ENCODE measurements at regions not wholly inside any gene's neighbourhood (a gene's known extent, or its start where the extent isn't known, plus 50 kb on each side); places are given as distances from the start of the nearest gene placed in this dataset.

DNA sequence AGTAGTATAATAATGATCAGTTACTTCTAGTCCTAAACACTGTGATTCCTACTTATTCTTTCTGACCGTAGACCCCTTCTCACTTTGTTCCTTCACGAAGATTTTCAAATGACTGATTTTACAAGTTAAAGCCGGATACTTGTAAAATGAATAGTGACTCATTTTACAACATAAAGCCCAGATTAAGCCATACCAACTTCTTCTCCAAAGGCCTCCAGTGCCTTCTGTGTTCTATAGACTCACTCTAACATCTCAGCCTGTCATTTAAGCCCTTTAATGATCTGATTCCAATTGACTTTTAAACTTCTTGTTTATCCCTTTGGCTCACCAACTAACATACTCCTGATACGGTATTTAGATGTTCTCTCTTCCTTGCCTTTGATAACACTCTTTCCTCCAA is 480.0 kb upstream of the HS3ST1 start:
- TF ChIP-seq, protein P1, sequence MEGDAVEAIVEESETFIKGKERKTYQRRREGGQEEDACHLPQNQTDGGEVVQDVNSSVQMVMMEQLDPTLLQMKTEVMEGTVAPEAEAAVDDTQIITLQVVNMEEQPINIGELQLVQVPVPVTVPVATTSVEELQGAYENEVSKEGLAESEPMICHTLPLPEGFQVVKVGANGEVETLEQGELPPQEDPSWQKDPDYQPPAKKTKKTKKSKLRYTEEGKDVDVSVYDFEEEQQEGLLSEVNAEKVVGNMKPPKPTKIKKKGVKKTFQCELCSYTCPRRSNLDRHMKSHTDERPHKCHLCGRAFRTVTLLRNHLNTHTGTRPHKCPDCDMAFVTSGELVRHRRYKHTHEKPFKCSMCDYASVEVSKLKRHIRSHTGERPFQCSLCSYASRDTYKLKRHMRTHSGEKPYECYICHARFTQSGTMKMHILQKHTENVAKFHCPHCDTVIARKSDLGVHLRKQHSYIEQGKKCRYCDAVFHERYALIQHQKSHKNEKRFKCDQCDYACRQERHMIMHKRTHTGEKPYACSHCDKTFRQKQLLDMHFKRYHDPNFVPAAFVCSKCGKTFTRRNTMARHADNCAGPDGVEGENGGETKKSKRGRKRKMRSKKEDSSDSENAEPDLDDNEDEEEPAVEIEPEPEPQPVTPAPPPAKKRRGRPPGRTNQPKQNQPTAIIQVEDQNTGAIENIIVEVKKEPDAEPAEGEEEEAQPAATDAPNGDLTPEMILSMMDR (IDR thresholded peaks at IDR 0.05; ENCODE audit: low read depth, low read length): no peak
- TF ChIP-seq EZH2phosphoT487 (IDR thresholded peaks at IDR 0.05; ENCODE audit: low read depth): no peak

DNA sequence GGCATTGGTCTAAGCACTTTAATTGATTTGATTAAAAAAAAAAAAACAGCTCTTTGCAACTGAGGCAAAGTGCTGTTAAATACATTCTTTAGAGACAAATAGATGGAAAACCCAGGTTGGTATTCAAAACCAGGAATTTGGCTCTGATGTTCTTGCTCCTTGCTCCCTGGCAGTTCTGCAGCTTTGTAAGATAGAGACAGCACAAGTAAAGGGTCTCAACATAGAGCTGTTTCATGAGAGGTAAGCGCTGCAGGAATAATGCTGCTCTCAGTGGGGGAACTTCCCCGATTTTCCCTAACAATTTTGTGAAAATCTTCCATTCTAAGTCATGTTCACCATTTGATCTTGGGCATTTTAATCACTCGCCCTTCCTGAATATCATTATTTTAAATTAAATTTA is 479.5 kb upstream of the HS3ST1 start:
- Histone ChIP-seq H4K20me1 (ENCODE audit: insufficient read depth, low read length) (no peaks in the 10 kb centered on the region), H3K27ac (ENCODE audit: low read length) (no peak overlapping the region), H3K4me3 (ENCODE audit: low read length) (no peak overlapping the region), H3K27me3 (ENCODE audit: low read depth, low read length) (no peaks in the 10 kb centered on the region), H3K4me1 (ENCODE audit: low read length) (no peaks in the 10 kb centered on the region), H3K4me2 (ENCODE audit: low read length) (no peak overlapping the region), H3K36me3 (replicated peaks; ENCODE audit: low read depth, low read length) (no peaks in the 10 kb centered on the region), H3K9me3 (ENCODE audit: insufficient read depth, low read length) (no peaks in the 10 kb centered on the region), H3K79me2 (ENCODE audit: low read length) (no peaks in the 10 kb centered on the region), H2AFZ (ENCODE audit: low read depth, low read length) (no peak overlapping the region), H3K9ac (ENCODE audit: low read length) (no peak overlapping the region)
- TF ChIP-seq, protein P1 (IDR thresholded peaks at IDR 0.05; ENCODE audit: low read depth, low read length): no peak
- TF ChIP-seq EZH2phosphoT487 (IDR thresholded peaks at IDR 0.05; ENCODE audit: low read depth): no peak

More for the DNA sequence above, 480.0 kb upstream of the HS3ST1 start:
- H3K9me3 ChIP-seq (ENCODE audit: insufficient read depth, low read length): no peaks in the 10 kb centered on the region
- H3K4me1 ChIP-seq (ENCODE audit: low read length): no peaks in the 10 kb centered on the region
- H2AFZ ChIP-seq (ENCODE audit: low read depth, low read length): no peak overlapping the region
- no peak overlapping the region for H3K4me3 ChIP-seq (ENCODE audit: low read length)
- no peak overlapping the region for H3K9ac ChIP-seq (ENCODE audit: low read length)
- H3K4me2 ChIP-seq (ENCODE audit: low read length): no peak overlapping the region
- H3K36me3 ChIP-seq (replicated peaks; ENCODE audit: low read depth, low read length): no peaks in the 10 kb centered on the region
- H3K79me2 ChIP-seq (ENCODE audit: low read length): no peaks in the 10 kb centered on the region
- H3K27me3 ChIP-seq (ENCODE audit: low read depth, low read length): no peaks in the 10 kb centered on the region
- no peaks in the 10 kb centered on the region for H4K20me1 ChIP-seq (ENCODE audit: insufficient read depth, low read length)
- no peak overlapping the region for H3K27ac ChIP-seq (ENCODE audit: low read length)

DNA sequence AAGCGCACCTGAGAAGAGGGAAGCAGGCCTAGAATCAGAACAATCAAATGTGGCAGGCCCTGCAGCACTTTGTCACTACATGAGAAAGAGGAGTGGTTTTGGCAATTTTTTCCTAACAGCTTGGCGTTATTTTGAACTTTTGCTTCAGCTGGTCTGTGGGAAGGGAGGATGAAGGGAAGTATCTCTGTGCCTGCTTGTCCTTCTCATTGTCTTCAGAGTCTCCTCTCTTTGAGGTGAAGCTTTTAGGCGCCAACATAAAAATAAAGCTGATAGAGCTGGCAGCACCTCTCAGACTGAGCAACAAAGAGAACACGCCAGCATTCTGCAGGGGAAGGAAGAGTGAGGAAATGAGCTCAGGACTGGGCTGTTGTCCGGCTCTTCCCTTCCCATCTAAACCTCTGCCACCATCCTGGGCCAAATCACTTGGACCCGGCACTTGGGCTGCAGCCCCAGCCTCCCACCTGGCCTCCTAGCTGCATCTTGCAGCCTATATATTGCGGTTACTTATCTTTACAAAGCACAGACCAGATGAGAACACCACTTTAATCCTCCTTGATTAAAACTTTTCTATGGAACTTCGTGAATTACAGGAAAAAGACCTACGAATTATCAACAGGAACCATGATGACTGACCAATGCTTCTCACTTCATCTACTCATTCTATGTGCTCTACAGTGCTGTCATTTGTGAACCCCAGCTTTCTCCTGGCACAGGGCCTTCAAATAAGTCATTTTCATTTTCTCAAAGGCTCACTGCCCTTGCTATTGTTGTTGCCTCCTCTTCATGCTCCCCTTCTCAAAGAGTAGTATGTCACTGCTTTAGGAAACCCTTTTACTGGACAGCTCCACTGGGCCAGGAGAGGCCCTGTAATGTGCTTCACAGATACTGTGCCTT is 476.4 kb upstream of the HS3ST1 start:
- H3K27ac ChIP-seq (ENCODE audit: low read length): no peak overlapping the region

DNA sequence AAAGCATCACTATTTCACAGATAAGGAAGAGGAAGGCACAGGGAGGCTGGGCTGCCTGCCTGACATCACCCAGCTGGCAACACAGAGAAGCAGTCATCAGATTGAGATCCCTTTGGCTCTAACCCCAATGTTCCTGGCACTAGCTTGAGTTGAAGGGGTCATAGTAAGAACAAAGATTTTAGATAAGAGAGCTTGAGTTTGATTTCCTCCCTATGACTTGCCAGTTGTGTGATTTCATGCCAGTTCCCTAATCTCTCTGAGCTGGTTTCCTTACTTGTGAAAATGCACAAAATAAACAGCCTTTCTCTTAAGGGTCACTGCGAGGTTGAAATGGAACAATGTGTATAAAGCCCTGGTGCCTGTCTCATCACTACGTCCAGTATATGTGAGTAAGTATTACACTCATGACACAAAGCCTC is 475.4 kb upstream of the HS3ST1 start:
- Histone ChIP-seq H3K9ac (ENCODE audit: low read length) (no peak overlapping the region), H3K36me3 (replicated peaks; ENCODE audit: low read depth, low read length) (no peaks in the 10 kb centered on the region), H3K4me2 (ENCODE audit: low read length) (no peak overlapping the region), H3K4me1 (ENCODE audit: low read length) (no peaks in the 10 kb centered on the region), H3K79me2 (ENCODE audit: low read length) (no peaks in the 10 kb centered on the region), H3K4me3 (ENCODE audit: low read length) (no peak overlapping the region), H3K27ac (ENCODE audit: low read length) (no peak overlapping the region), H2AFZ (ENCODE audit: low read depth, low read length) (no peak overlapping the region), H3K27me3 (ENCODE audit: low read depth, low read length) (no peaks in the 10 kb centered on the region), H4K20me1 (ENCODE audit: insufficient read depth, low read length) (no peaks in the 10 kb centered on the region), H3K9me3 (ENCODE audit: insufficient read depth, low read length) (no peaks in the 10 kb centered on the region; the same call in 1 of the 2 replicates)
- no peak for TF ChIP-seq EZH2phosphoT487 (IDR thresholded peaks at IDR 0.05; ENCODE audit: low read depth)
- TF ChIP-seq, protein P1 (IDR thresholded peaks at IDR 0.05; ENCODE audit: low read depth, low read length): no peak

More for the DNA sequence above, 476.4 kb upstream of the HS3ST1 start:
- no peak overlapping the region for H3K9ac ChIP-seq (ENCODE audit: low read length)
- H3K79me2 ChIP-seq (ENCODE audit: low read length): no peaks in the 10 kb centered on the region
- TF ChIP-seq EZH2phosphoT487 (IDR thresholded peaks at IDR 0.05; ENCODE audit: low read depth): no peak
- TF ChIP-seq, protein P1 (IDR thresholded peaks at IDR 0.05; ENCODE audit: low read depth, low read length): no peak
- no peak overlapping the region for H2AFZ ChIP-seq (ENCODE audit: low read depth, low read length)
- no peaks in the 10 kb centered on the region for H3K4me1 ChIP-seq (ENCODE audit: low read length)
- H3K9me3 ChIP-seq (ENCODE audit: insufficient read depth, low read length): no peaks in the 10 kb centered on the region
- H3K36me3 ChIP-seq (replicated peaks; ENCODE audit: low read depth, low read length): no peaks in the 10 kb centered on the region
- no peak overlapping the region for H3K4me2 ChIP-seq (ENCODE audit: low read length)
- no peak overlapping the region for H3K4me3 ChIP-seq (ENCODE audit: low read length)
- no peaks in the 10 kb centered on the region for H3K27me3 ChIP-seq (ENCODE audit: low read depth, low read length)
- no peaks in the 10 kb centered on the region for H4K20me1 ChIP-seq (ENCODE audit: insufficient read depth, low read length)
